Prostate gland (tissue), 2 donors: ENCODE measurements at regions not wholly inside any gene's neighbourhood (a gene's known extent, or its start where the extent isn't known, plus 50 kb on each side); places are given as distances from the start of the nearest gene placed in this dataset.

Experiments
- DNase-seq: peaks from one replicate; pipeline ENCODE4 v3.0.0-alpha.2; 2019; ENCODE audit warnings: low spot score
- H3K27ac ChIP-seq, 2 donors: fragments of 200-600 bp; sonication (generic); 2 replicates each; pipeline ENCODE4 v1.5.1; 2017 to 2019
- H3K27me3 ChIP-seq: fragments of 200-600 bp; sonication (generic); replicated peaks from 2 replicates; pipeline ENCODE4 v1.5.1; 2019; ENCODE audit not compliant: insufficient read depth
- H3K36me3 ChIP-seq, 2 donors: fragments of 200-600 bp; sonication (generic); 1 replicate in 1 of 2; 2 replicates in 1 of 2; pipeline versions ENCODE4 v1.5.1 to v1.8.1; 2017 to 2019
- H3K4me1 ChIP-seq: fragments of 200-600 bp; sonication (generic); replicated peaks from 2 replicates; pipeline ENCODE4 v1.5.1; 2019
- H3K4me3 ChIP-seq, 2 donors: fragments of 200-600 bp; sonication (generic); 2 replicates each; pipeline ENCODE4 v1.5.1; 2017 to 2019
- H3K9me3 ChIP-seq: fragments of 200-600 bp; sonication (generic); 2 replicates; pipeline ENCODE4 v1.5.1; 2017
- POLR2A ChIP-seq: fragments of 450-650 bp; IDR thresholded peaks from one replicate; pipeline ENCODE4 v1.6.1; 2016; ENCODE audit warnings: antibody characterized with exemption, mild to moderate bottlenecking
- POLR2AphosphoS5 ChIP-seq: sonication (generic); formaldehyde crosslinking; IDR thresholded peaks from one replicate; pipeline ENCODE4 v1.6.1; 2017; ENCODE audit warnings: antibody characterized with exemption
- WGBS: methylation state at CpG from one replicate; pipeline ENCODE4 v1.1.5; 2018; 5-methylcytosine and 5-hydroxymethylcytosine counted together
- intact Hi-C: fragments of 100-400 bp; cut with DNase I; formaldehyde crosslinking; loops from one replicate; pipeline ENCODE4 v1.14.2; 2022
- TF ChIP-seq, protein P1 (sequence below), 4 experiments: fragments of 200-600 bp in 2 of 4; fragments of 450-650 bp in 2 of 4; sonication (generic) in 2 of 4; IDR thresholded peaks; 1 replicate in 3 of 4; 2 replicates in 1 of 4; pipeline ENCODE4 v1.5.1; 2016 to 2019; ENCODE audit warnings: antibody characterized with exemption in 4 of 4, mild to moderate bottlenecking in 2 of 4, moderate library complexity in 2 of 4

DNA sequence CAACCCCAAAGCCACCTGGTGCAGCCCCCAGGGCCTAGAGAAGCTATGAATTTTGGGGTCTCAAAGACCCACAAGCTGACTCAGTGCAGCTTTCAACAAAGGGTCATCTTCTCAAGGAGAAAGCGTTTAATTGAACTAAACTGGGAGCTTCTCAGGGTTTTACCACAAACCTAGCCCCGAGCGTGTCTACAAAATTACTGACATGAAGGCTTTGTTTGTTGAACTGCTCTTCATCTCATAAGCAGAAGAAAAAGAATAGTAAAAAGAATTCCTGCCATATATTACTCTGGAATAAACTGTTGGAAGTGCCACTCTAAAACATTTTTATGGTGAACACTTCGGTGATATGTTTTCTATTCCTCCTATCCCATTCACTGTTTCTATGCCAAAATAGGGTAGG lies 50.8 kb upstream of the INCENP start:
- Histone ChIP-seq H3K9me3 (no peaks in the 10 kb centered on the region), H3K27ac (no peak overlapping the region), H3K4me3 (no peak overlapping the region), H3K36me3 (no peaks in the 10 kb centered on the region), H3K27me3 (no peaks in the 10 kb centered on the region), H3K4me1 (no peaks in the 10 kb centered on the region)
- 82% methylated on average over 4 of the region's 4 CpGs for WGBS
- DNase-seq, result no peak
- intact Hi-C loops, result no loop called here
- TF ChIP-seq, protein P1, sequence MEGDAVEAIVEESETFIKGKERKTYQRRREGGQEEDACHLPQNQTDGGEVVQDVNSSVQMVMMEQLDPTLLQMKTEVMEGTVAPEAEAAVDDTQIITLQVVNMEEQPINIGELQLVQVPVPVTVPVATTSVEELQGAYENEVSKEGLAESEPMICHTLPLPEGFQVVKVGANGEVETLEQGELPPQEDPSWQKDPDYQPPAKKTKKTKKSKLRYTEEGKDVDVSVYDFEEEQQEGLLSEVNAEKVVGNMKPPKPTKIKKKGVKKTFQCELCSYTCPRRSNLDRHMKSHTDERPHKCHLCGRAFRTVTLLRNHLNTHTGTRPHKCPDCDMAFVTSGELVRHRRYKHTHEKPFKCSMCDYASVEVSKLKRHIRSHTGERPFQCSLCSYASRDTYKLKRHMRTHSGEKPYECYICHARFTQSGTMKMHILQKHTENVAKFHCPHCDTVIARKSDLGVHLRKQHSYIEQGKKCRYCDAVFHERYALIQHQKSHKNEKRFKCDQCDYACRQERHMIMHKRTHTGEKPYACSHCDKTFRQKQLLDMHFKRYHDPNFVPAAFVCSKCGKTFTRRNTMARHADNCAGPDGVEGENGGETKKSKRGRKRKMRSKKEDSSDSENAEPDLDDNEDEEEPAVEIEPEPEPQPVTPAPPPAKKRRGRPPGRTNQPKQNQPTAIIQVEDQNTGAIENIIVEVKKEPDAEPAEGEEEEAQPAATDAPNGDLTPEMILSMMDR (IDR thresholded peaks at IDR 0.05), result no peak
- TF ChIP-seq POLR2AphosphoS5 (no peak), POLR2A (no peak)

DNA sequence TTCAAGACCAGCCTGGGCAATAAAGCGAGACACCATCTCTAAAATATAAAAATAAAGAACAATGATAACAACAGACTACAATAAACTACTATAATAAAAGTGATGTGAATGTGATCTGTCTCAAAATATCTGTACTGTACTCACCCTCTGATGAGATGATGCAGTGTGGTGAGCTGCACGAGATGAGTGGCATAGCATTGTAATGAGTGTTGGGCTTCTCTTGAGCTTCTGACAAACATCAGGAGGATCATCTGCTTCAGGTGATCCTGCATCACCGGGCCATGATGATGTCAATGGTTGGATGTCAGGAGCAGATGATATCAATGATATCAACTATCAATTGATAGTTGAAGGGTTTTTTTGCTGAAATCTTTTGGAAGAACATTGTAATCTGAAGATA lies 52.4 kb upstream of the INCENP start:
- H3K4me1 ChIP-seq, result no peaks in the 10 kb centered on the region
- no peaks in the 10 kb centered on the region for H3K27me3 ChIP-seq
- TF ChIP-seq, protein P1 (IDR thresholded peaks at IDR 0.05), result no peak
- no peak for TF ChIP-seq POLR2A
- no peak for TF ChIP-seq POLR2AphosphoS5
- H3K27ac ChIP-seq, result no peak overlapping the region
- intact Hi-C loops, result no loop called here
- H3K36me3 ChIP-seq, result no peaks in the 10 kb centered on the region
- no peak overlapping the region for H3K4me3 ChIP-seq
- DNase-seq, result no peak
- no peaks in the 10 kb centered on the region for H3K9me3 ChIP-seq
- WGBS, result 91% methylated on average over 3 of the region's 3 CpGs

DNA sequence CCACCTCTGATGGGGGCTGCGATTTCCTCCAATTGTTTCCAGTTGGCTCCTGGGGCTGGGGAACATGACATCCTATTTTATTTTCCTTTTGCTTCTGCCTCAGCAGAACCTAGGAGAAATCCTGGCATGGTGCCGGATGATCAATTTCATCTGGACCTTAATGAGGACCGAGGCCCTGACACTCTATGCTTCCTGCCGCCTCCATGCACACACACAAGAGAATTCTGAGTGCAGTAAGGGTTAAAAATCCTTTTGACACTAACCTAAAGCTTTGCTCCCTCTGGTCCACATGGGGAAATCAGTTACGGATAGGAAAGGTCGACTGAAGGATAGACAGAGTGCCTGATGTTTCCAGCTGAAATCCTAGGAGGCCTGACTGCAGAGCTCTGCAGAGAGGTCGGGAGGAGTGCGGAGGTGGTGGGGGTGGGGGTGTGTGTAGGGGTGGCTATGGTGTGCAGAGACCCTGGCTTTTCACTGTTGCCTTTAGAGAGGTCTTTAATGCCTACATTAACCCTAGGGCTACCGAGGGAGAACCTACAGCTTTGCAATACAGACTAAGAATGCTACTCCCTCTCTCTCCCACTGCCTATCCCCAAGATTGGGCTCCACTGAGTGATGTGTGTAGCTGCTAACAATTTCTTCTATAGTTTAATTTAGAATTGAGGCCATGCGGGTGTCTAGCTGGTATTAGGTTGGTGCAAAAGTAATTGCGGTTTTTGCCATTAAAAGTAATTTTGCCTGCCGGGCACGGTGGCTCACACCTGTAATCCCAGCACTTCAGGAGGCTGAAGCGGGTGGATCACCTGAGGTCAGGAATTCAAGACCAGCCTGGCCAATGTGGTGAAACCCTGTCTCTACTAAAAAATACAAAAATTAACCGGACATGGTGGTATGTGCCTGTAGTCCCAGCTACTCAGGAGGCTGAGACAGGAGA lies 53.6 kb upstream of the INCENP start:
- 72% methylated on average over 15 of the region's 15 CpGs for WGBS
- DNase-seq, result no peak
- TF ChIP-seq, protein P1 (IDR thresholded peaks at IDR 0.05), result no peak
- TF ChIP-seq POLR2A, result no peak
- TF ChIP-seq POLR2AphosphoS5, result no peak

DNA sequence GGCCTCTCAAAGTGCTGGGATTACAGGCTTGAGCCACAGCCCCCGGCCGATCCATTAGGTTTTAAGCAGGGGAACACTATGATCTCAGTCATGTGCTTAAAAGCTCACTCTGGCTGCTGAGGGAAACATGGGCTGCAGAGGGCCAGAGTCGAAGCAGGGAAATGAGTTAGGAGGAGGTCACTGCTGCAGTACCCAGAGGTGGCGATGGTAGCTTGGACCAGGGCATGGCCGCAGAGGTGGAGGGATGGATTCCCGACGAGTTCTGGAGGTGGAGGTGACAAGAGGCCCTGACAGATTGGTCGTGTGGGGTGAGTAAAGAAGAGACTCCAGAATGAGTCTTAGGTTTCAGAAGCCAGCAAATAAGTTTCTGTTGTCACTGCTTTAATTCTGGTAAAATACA lies 54.4 kb upstream of the INCENP start:
- 73% methylated on average over 8 of the region's 8 CpGs for WGBS
- DNase-seq, result no peak
- Histone ChIP-seq H3K27me3 (no peaks in the 10 kb centered on the region), H3K4me3 (no peak overlapping the region), H3K4me1 (no peaks in the 10 kb centered on the region), H3K36me3 (no peaks in the 10 kb centered on the region), H3K27ac (no peak overlapping the region), H3K9me3 (no peaks in the 10 kb centered on the region)
- TF ChIP-seq POLR2AphosphoS5 (no peak), POLR2A (no peak)
- TF ChIP-seq, protein P1 (IDR thresholded peaks at IDR 0.05), result no peak
- intact Hi-C loops, result no loop called here

More for the DNA sequence above, 53.6 kb upstream of the INCENP start:
- Histone ChIP-seq H3K36me3 (no peaks in the 10 kb centered on the region), H3K4me1 (no peaks in the 10 kb centered on the region), H3K27me3 (no peaks in the 10 kb centered on the region), H3K4me3 (no peak overlapping the region), H3K9me3 (no peaks in the 10 kb centered on the region), H3K27ac (no peak overlapping the region)
- intact Hi-C loops, result no loop called here

DNA sequence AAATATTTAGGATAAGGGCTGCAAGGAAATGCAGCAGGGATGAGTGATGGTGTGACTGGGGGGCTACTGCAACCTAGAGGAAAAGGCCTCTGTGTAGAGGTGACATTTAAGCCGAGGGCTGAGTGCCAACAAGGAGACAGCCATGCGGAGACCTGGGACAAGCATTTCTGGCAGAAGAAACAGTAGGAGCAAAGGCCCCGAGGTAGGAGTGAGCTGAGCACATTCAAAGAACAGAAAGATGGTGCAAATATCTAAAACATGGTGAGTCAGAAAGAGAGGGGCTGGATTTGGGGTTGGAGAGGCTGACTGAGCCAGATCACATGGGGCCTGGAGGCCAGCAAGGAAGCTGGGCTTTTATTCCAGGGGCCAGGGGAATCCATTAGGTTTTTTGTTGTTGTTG lies 55.1 kb upstream of the INCENP start:
- H3K9me3 ChIP-seq, result no peaks in the 10 kb centered on the region
- 91% methylated on average over 3 of the region's 3 CpGs for WGBS
- no peaks in the 10 kb centered on the region for H3K4me1 ChIP-seq
- no peak for DNase-seq
- H3K27ac ChIP-seq, result no peak overlapping the region
- no peak overlapping the region for H3K4me3 ChIP-seq
- intact Hi-C loops, result no loop called here
- no peaks in the 10 kb centered on the region for H3K27me3 ChIP-seq
- TF ChIP-seq, protein P1 (IDR thresholded peaks at IDR 0.05), result no peak
- TF ChIP-seq POLR2AphosphoS5, result no peak
- no peak for TF ChIP-seq POLR2A
- no peaks in the 10 kb centered on the region for H3K36me3 ChIP-seq
